Hepatocyte (in vitro differentiated cells): ENCODE measurements at regions not wholly inside any gene's neighbourhood (a gene's known extent, or its start where the extent isn't known, plus 50 kb on each side); places are given as distances from the start of the nearest gene placed in this dataset.

ENCODE experiments used
- DNase-seq: peaks from one replicate; pipeline ENCODE4 v3.0.0-alpha.2; 2016; ENCODE audit warnings: low spot score
- H2AFZ ChIP-seq: fragments of 200-600 bp; sonication (generic); 2 replicates; pipeline ENCODE4 v1.6.0; 2016; ENCODE audit warnings: antibody characterized with exemption, mild to moderate bottlenecking
- H3K27ac ChIP-seq: fragments of 200-600 bp; sonication (generic); 2 replicates; pipeline ENCODE4 v1.5.1; 2016; ENCODE audit warnings: mild to moderate bottlenecking
- H3K27me3 ChIP-seq: fragments of 200-600 bp; sonication (generic); 2 replicates; pipeline ENCODE4 v1.6.1; 2016
- H3K36me3 ChIP-seq: fragments of 200-600 bp; sonication (generic); replicated peaks from 2 replicates; pipeline ENCODE4 v1.5.1; 2016; ENCODE audit warnings: low read depth; ENCODE audit not compliant: insufficient read depth
- H3K4me1 ChIP-seq: fragments of 200-600 bp; sonication (generic); 2 replicates; pipeline ENCODE4 v1.5.1; 2016; ENCODE audit warnings: mild to moderate bottlenecking, moderate library complexity; ENCODE audit not compliant: insufficient read depth
- H3K4me2 ChIP-seq: fragments of 200-600 bp; sonication (generic); 2 replicates; pipeline ENCODE4 v1.6.0; 2016
- H3K4me3 ChIP-seq: fragments of 200-600 bp; sonication (generic); 2 replicates; pipeline ENCODE4 v1.5.1; 2016; ENCODE audit warnings: mild to moderate bottlenecking
- H3K79me2 ChIP-seq: fragments of 200-600 bp; sonication (generic); 2 replicates; pipeline ENCODE4 v1.6.0; 2017; ENCODE audit warnings: mild to moderate bottlenecking
- H3K9me2 ChIP-seq: fragments of 200-600 bp; sonication (generic); replicated peaks from 2 replicates; pipeline ENCODE4 v1.6.0; 2017; ENCODE audit warnings: mild to moderate bottlenecking; ENCODE audit not compliant: insufficient read depth
- H3K9me3 ChIP-seq: fragments of 200-600 bp; sonication (generic); 2 replicates; pipeline ENCODE4 v1.5.1; 2016; ENCODE audit warnings: low read depth, mild to moderate bottlenecking
- H4K20me1 ChIP-seq: fragments of 200-600 bp; sonication (generic); 2 replicates; pipeline ENCODE4 v1.6.0; 2016; ENCODE audit warnings: mild to moderate bottlenecking; ENCODE audit not compliant: insufficient read depth, poor library complexity, severe bottlenecking
- EZH2 ChIP-seq: fragments of 200-600 bp; sonication (generic); IDR thresholded peaks from 2 replicates; pipeline ENCODE4 v1.6.1; 2016; ENCODE audit warnings: antibody characterized with exemption, mild to moderate bottlenecking, borderline replicate concordance
- EZH2phosphoT487 ChIP-seq: fragments of 200-600 bp; sonication (generic); IDR thresholded peaks from one replicate; pipeline ENCODE4 v1.6.1; 2018; ENCODE audit warnings: antibody characterized with exemption, mild to moderate bottlenecking, low read depth, moderate library complexity; ENCODE audit not compliant: unreplicated experiment, severe bottlenecking
- WGBS: methylation state at CpG from one replicate; pipeline ENCODE4 v1.1.6; 2016; ENCODE audit warnings: low lambda C conversion rate; ENCODE audit errors: missing lambda C conversion rate; 5-methylcytosine and 5-hydroxymethylcytosine counted together
- TF ChIP-seq, protein P1 (sequence below): fragments of 200-600 bp; sonication (generic); IDR thresholded peaks from 2 replicates; pipeline ENCODE4 v1.5.1; 2016; ENCODE audit warnings: antibody characterized with exemption, mild to moderate bottlenecking; ENCODE audit not compliant: poor library complexity

DNA sequence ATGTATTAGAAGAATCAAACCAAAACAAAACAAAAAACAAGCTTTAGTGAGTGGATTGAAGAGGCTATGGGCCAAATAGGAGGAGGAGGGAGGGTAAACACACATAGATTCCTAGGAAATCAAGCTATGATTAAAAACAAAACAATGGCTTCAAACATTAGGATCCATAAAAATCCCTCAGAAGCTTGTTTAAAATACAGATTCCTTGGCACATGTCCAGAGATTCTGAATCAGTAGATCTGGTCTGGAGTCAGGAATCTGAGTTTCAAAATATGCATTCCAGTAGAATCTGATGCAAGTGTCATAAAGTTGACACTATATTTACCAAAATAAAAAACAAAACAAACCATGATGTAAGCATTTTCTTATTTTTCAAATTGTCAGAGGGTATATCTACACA, 692.8 kb upstream of the SGCG start:
- H3K4me3 ChIP-seq, result no peak overlapping the region
- no peaks in the 10 kb centered on the region for H3K27me3 ChIP-seq
- DNase-seq, result no peak
- peaks cover 6% of the 10 kb centered on the region for H3K4me1 ChIP-seq
- no peak overlapping the region for H3K4me2 ChIP-seq
- H4K20me1 ChIP-seq, result no peaks in the 10 kb centered on the region
- no peaks in the 10 kb centered on the region for H3K9me2 ChIP-seq
- H3K79me2 ChIP-seq, result no peaks in the 10 kb centered on the region
- H3K36me3 ChIP-seq, result no peaks in the 10 kb centered on the region
- no peak overlapping the region for H3K27ac ChIP-seq
- TF ChIP-seq EZH2, result no peak
- no peak for TF ChIP-seq EZH2phosphoT487
- TF ChIP-seq, protein P1, sequence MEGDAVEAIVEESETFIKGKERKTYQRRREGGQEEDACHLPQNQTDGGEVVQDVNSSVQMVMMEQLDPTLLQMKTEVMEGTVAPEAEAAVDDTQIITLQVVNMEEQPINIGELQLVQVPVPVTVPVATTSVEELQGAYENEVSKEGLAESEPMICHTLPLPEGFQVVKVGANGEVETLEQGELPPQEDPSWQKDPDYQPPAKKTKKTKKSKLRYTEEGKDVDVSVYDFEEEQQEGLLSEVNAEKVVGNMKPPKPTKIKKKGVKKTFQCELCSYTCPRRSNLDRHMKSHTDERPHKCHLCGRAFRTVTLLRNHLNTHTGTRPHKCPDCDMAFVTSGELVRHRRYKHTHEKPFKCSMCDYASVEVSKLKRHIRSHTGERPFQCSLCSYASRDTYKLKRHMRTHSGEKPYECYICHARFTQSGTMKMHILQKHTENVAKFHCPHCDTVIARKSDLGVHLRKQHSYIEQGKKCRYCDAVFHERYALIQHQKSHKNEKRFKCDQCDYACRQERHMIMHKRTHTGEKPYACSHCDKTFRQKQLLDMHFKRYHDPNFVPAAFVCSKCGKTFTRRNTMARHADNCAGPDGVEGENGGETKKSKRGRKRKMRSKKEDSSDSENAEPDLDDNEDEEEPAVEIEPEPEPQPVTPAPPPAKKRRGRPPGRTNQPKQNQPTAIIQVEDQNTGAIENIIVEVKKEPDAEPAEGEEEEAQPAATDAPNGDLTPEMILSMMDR, result no peak
- no peak overlapping the region for H2AFZ ChIP-seq
- no peaks in the 10 kb centered on the region for H3K9me3 ChIP-seq

DNA sequence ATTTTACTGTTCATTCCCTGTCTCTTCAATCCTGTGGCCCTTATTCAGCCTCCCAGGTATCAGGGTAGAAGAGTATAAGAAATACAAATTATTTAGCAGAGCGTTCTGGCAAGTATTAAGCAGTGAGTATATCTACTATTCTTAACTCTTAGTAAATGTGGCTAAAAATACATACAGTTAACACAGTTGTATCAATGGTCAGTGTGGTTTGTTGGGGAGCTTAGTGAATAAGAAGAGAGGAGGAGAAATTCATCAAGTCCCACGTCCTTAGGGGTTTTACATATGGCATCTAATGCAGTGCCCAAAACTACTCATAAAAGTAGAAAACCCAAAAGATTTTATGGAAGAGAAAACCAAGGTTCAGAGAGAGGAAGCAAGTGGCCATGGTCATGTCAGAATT, 691.0 kb upstream of the SGCG start:
- DNase-seq, result no peak
- Histone ChIP-seq H3K79me2 (no peaks in the 10 kb centered on the region), H4K20me1 (no peaks in the 10 kb centered on the region), H3K27me3 (no peaks in the 10 kb centered on the region), H3K27ac (no peak overlapping the region), H3K9me2 (no peaks in the 10 kb centered on the region), H3K4me3 (no peak overlapping the region), H3K4me2 (no peak overlapping the region), H3K4me1 (peaks cover 6% of the 10 kb centered on the region), H3K9me3 (no peaks in the 10 kb centered on the region), H2AFZ (no peak overlapping the region), H3K36me3 (no peaks in the 10 kb centered on the region)
- TF ChIP-seq EZH2 (no peak), EZH2phosphoT487 (no peak)
- TF ChIP-seq, protein P1, result no peak
- 86% methylated on average over 2 of the region's 2 CpGs for WGBS

DNA sequence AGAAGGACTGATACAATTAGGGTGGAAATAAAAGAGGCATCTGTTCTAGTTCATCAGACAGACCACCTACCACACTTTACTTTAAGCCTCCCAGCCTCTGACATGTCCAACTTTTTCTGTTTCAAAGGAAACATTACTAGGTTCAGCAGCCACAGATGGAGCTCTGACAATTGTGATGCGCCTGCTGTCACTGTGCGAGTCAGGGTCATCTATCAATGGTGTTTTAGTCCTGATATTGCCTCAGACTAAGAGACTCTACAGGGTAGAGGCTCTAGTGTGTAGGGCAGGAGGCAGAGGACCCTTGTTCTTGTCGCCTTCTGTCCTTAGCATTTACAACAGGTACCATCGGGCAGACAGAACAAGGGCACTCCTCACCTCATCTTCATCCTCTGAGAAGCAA, 685.0 kb upstream of the SGCG start:
- TF ChIP-seq EZH2phosphoT487, result no peak
- TF ChIP-seq, protein P1, result no peak
- no peak for TF ChIP-seq EZH2
- no peak for DNase-seq
- H3K4me3 ChIP-seq, result no peak overlapping the region
- H3K4me2 ChIP-seq, result no peak overlapping the region
- H3K4me1 ChIP-seq, result no peaks in the 10 kb centered on the region
- H2AFZ ChIP-seq, result no peak overlapping the region
- no peaks in the 10 kb centered on the region for H3K79me2 ChIP-seq
- 95% methylated on average over 4 of the region's 4 CpGs for WGBS
- no peaks in the 10 kb centered on the region for H3K36me3 ChIP-seq
- H4K20me1 ChIP-seq, result no peaks in the 10 kb centered on the region
- H3K9me3 ChIP-seq, result no peaks in the 10 kb centered on the region
- H3K27ac ChIP-seq, result no peak overlapping the region
- H3K9me2 ChIP-seq, result no peaks in the 10 kb centered on the region
- no peaks in the 10 kb centered on the region for H3K27me3 ChIP-seq

DNA sequence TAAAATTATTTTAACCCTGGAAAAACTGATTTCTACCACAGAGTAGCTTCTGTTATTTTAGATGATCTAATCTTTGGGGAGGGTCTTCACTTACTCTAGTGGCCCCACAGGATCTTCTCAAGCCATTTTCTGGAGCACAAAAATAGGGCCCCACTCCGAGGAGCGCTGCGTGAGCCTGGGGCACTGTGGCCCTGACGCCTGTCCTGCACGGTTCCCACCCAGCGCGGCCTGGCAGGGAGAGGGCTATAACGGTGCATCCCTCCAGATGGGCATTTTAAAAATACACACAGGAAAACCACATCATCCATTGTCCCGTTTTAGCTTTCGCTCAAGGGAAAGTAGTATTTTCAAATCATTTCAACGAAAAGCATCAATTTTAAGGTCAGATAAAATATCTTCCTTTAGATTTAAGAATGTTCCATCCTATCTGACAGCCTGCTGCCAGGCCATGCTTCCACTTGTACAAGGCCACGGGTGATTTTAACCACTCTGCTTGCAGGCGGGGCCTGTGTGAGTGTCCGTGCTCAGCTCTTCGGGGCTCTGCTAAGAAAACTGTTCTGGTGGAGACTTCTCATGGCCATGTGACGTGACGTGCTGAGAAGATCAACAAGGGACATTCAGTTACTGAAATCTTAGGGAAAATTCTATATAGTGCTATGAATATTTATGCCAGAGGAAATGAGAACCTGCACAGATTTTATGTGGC, 683.8 kb upstream of the SGCG start:
- 92% methylated on average over 17 of the region's 17 CpGs for WGBS
- Histone ChIP-seq H2AFZ (no peak overlapping the region), H3K4me1 (no peaks in the 10 kb centered on the region), H3K4me2 (no peak overlapping the region), H3K79me2 (no peaks in the 10 kb centered on the region), H3K27me3 (no peaks in the 10 kb centered on the region), H3K4me3 (no peak overlapping the region), H3K9me2 (no peaks in the 10 kb centered on the region), H4K20me1 (no peaks in the 10 kb centered on the region), H3K36me3 (no peaks in the 10 kb centered on the region), H3K9me3 (no peaks in the 10 kb centered on the region), H3K27ac (no peak overlapping the region)
- no peak for TF ChIP-seq EZH2phosphoT487
- TF ChIP-seq, protein P1, result no peak
- no peak for TF ChIP-seq EZH2
- DNase-seq, result no peak
